ENCODE measurements at regions not wholly inside any gene's neighbourhood (a gene's known extent, or its start where the extent isn't known, plus 50 kb on each side); places are given as distances from the start of the nearest gene placed in this dataset.

DNA sequence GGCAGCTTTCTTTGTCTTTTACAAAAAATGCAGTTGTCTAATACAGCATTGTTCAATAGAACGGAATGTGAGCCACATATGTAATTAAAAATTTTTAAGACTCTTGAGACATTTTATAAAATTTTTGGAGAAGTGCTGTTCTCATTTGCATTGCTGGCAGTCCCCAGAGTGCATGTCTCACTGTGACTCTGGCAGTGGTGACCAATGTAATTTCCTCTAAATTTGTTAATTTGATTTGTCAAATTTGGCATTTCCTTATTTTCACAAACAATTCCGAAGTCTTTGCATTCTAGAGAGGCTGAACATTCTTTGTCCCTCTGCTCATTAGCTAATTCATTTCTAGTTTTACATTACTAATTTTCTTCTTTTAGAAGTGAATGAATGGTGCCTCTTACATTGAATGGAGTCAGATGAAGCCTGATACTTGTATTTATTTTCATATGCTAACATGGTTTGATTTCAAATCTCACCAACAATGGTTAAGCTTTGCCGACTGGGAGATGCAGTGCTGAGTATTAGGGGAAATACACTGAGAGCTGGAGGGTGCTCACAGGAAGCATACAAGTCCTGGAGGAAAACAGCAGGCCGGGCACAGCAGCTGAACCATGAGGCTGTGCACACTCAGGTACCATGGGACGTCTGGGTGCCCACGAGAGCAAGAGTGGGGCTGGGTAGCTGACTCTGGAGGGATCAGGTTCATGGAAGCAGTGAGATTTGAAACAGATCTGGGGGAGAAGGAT is 68.5 kb upstream of the ARMC2 start:
- TF ChIP-seq CTCF (IDR thresholded peaks at IDR 0.05) = no peak
- TF ChIP-seq POLR2A (IDR thresholded peaks at IDR 0.05) = no peak

Measured in right lobe of liver (tissue), 4 donors.